GM21390 (cell line): ENCODE measurements at regions not wholly inside any gene's neighbourhood (a gene's known extent, or its start where the extent isn't known, plus 50 kb on each side); places are given as distances from the start of the nearest gene placed in this dataset.

Experiments
- ATAC-seq: cut with Tn5 transposase; IDR thresholded peaks from one replicate; pipeline ENCODE4 v1.9.1; 2021; ENCODE audit not compliant: unreplicated experiment

GRCh38 chr7:47691988-47692387 is 110.1 kb upstream of the TNS3 start:
- no peak for ATAC-seq

GRCh38 chr7:47690902-47691558 is 109.1 kb upstream of the TNS3 start:
- no peak for ATAC-seq

DNA sequence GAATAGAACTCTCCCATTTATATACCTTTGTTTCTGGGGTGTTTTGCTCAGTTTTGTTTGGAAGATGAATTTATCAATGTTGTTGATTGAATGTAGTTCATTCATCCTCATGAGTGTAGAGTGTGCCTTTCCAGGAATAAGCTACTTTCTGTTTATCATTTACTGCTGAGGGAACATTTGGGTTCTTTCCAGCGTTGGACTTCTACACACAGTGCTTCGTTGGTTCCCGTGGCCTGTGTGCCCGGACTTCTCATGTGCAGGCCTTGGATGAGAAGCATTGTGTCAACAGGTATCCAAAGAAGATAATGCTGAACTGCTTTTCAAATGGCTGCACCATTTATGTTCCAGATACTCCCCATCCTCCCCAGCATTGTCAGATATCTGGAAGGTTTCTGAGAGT is 107.6 kb upstream of the TNS3 start:
- ATAC-seq: no peak

DNA sequence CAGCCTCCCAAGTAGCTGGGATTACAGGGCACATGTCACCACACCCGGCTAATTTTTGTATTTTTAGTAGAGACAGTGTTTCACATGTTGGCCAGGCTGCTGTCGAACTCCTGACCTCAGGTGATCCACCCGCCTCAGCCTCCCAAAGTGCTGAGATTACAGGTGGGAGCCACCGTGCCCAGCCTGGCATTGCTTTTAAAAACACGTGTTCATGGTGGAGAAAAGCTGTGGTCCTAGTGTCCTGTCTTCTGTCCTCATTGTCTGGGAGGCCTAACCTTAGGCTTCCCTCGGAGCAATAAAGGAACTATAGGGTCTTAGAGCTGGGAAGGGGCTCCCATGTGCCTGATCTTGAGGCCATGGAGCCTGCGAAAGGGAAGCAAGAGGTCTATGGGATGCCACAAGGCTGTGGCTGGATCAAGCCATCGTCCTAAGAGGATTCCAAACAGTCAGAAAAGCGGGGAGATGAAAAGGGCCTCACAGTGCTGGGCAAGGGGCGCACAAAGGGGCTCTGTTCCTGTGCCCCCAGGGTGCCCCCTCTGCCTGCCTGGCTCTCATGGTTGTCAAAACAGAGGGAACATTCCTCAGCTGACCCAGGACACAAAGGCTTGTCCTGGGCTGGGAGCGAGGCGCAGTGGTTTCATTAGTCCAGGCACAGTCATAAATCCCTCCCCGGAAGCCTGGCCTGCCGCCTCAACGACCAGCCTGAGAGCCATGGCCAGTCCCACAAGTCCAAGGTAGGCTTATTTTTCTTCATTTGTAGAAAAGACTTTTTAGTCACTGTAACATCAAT is 106.6 kb upstream of the TNS3 start:
- ATAC-seq: no peak

GRCh38 chr7:47685712-47686376 is 103.9 kb upstream of the TNS3 start:
- no peak for ATAC-seq

DNA sequence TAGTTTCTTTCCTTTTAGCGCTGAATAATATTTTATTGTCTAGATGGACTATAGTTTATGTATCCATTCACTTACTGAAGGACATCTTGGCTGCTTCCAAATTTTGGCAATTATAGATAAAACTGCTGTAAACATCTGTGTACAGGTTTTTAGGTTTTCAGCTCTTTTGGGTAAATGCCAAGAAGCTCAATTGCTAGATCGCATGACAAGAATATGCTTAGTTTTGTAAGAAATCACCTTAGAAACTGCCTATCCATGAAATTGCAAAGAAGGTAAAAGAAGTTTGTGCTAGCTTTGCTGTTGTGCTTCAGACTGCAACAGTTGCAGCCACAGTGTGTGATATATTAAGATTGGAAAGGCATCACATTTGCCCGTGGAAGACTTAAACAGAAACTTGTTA is 103.2 kb upstream of the TNS3 start:
- ATAC-seq: no peak

GRCh38 chr7:47684728-47685127 is 102.8 kb upstream of the TNS3 start:
- ATAC-seq: no peak

- no peak for ATAC-seq
Observed at GRCh38 chr7:47683485-47683898, 101.6 kb upstream of the TNS3 start.

DNA sequence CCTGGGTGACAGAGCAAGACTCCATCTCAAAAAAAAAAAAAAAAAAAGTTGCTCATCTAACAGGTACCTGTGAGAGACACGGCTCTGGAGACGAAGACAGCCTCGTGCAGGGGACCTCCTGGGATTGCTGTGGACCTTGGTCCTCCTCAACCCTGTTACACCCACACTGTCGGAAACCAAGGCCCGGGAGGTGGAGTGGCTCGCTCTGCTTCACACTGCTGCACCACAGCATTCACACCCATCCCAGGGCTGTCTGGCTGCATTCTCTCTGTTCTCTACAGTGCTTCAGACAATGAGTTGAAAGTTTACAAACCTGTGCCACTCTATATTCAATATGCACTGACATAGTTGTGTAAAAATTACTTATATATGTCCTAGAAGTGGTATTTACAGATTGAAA is 101.0 kb upstream of the TNS3 start:
- ATAC-seq: no peak

GRCh38 chr7:47681249-47681810 is 99.4 kb upstream of the TNS3 start:
- ATAC-seq: no peak

- ATAC-seq: no peak
Observed at GRCh38 chr7:47678641-47679380, 96.9 kb upstream of the TNS3 start.

DNA sequence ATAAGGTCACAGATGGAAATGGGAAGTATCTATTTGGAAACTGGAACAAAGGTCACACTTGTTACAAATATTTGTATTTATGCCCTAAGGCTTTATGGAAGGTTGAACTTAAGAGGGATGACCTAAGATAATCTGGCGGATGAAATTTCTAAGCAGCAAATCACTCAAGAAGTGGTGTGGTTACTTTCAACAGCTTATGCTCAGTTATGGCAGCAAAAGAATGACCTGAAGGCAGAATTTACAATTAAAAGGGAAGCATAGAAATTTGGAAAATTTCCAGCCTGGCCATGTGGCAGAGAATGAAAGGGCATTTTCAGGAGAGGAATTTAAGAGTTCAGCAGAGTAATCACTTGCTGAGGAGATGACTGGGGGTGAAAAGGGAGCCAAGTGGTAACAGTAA is 95.8 kb upstream of the TNS3 start:
- no peak for ATAC-seq

DNA sequence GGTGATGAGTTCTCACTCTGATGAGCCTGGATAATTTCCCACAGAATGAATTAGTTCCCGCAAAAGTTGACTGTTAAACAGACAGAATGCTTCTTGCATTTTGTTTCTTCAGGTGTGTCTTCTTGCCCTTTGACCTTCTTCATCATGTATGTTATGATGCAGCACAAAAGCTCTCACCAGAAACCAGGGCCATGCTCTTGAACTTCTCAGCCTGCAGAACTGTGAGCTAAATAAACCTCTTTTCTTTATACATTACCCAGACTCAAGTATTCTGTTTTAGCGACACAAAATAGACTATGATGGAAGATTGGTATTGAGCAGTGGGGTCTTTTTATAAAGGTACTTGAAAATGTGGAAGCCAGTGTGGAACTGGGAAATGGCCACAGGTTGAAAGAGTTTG is 95.2 kb upstream of the TNS3 start:
- no peak for ATAC-seq

GRCh38 chr7:47672977-47673381 is 91.1 kb upstream of the TNS3 start:
- no peak for ATAC-seq

DNA sequence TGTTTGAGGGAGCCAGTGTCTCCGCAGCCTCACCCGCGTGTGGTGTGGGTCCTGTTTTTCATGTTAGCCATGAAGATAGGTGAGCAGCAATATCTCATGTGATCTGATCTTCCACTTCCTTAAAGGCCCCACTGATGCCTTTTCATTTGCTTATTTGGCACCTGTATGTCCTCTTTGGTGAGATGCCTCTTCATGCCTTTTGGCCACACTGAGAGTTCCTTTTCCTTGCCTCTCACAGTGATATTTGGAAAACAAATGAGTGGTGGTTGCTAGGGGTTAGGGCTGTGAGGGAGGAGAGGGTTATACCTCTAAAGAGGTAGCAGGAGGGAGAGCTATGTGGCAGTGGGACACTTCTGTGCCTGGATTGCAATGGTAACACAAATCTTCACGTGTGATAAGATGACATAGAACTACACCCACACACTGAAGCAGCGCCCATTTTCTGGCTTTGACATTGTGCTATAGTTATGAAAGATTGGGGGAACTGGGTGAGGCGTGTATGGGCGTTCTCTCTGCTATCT is 90.4 kb upstream of the TNS3 start:
- ATAC-seq: no peak

GRCh38 chr7:47671358-47671757 is 89.4 kb upstream of the TNS3 start:
- no peak for ATAC-seq

DNA sequence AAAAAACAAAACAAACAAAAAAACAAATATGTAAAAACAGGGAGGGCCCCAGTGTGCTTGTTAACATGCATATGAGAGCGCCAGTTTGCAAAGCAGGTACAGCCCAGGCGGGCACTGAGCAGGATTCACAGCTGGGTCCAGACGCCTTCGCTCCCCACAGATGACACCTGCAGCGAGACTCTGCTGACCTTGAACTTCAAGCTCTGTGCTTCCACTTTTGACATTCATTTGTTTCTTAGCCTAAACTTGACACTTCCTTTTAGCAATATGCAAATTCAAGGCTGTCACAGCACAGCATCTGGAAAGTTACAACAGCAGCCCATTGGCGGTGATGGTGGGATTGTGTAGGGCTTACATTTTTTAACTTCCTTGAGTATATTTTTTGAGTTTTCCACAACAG is 88.8 kb upstream of the TNS3 start:
- ATAC-seq: peak; percentile 78

DNA sequence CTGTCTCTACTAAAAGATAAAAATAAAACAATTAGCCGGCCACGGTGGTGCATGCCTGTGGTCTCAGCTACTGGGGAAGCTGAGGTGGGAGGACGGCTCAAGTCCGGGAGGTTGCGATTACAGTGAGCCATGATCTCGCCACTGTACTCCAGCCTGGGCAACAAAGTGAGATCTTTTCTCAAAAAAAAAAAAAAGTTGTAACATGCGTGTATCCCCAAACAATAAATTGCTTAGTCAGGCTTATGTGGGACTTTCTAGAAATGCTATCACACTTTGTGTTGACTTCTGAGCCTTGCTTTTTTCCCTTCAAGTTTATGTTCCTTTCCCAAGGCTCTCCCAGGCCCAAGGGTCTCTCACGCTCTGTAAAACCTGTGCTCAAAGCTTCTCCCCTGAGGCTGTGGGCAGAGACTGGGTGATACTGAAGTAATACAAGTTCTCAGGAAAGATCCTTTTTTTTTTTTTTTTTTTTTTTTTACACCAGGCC is 88.0 kb upstream of the TNS3 start:
- no peak for ATAC-seq

DNA sequence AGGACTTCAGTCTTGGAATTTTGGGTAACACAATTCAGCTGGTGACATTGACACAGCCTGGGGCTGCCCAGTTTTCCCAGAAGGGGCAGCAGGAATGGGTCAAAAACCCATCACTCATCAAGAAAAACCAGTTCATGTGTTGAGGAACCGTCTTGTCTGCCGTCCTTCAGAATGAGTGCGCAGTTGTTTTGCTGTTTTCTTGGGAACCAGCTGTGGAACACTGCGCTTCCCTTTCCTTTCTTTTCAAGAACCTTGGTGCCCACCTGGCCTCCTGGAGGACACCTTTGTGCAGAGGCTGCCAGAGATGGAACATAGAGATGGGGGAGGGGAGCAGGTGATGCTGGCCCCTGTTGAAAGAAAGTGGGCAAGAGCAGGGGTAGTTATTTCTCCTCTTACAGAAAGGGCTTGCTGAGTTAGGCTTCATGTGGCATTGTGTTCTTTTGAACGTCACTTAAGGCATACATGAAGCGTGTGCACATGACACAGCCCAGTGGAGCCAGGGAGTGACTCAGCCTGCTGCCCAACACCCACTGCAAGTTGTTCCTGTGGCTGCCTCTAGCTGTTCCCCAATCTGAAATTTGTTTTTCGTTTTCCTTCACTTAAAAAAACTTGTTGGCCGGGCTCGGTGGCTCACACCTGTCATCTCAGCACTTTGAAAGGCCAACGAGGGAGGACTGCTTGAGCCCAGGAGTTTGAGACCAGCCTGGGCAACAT is 87.4 kb upstream of the TNS3 start:
- peak; percentile 76 for ATAC-seq
